ENCODE measurements at regions not wholly inside any gene's neighbourhood (a gene's known extent, or its start where the extent isn't known, plus 50 kb on each side); places are given as distances from the start of the nearest gene placed in this dataset.

DNA sequence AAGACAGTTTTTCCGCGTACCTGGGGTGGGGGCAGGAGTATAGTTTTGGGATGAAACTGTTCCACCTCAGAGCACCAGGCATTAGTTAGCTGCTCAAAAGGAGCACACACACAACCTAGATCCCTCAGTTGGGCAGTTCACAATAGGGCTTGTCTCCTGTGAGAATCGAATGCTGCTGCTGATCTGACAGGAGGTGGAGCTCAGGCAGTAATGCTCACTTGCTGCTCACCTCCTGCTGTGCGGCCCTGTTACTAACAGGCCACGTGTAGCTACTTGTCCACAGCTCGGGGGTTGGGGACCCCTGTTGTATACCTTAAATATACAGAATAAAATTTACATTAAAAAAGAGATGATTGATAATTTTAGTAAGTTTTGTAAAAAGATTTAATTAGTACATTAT lies 191.5 kb downstream of the SLC7A11 start:
- DNase-seq: no peak
- Mint-ChIP-seq H3K4me3 (no peak overlapping the region), H3K27me3 (ENCODE audit: insufficient read depth) (no peaks in the 10 kb centered on the region; the same call in 1 of the 2 replicates), H3K36me3 (ENCODE audit: low read depth) (peaks cover 14% of the 10 kb centered on the region; the same call in 1 of the 2 replicates), H3K9me3 (no peaks in the 10 kb centered on the region; the same call in 1 of the 2 replicates), H3K4me1 (ENCODE audit: low read depth) (peaks cover 70% of the 10 kb centered on the region), H3K27ac (peak overlapping the region; percentile 60)
- TF ChIP-seq, protein P1, sequence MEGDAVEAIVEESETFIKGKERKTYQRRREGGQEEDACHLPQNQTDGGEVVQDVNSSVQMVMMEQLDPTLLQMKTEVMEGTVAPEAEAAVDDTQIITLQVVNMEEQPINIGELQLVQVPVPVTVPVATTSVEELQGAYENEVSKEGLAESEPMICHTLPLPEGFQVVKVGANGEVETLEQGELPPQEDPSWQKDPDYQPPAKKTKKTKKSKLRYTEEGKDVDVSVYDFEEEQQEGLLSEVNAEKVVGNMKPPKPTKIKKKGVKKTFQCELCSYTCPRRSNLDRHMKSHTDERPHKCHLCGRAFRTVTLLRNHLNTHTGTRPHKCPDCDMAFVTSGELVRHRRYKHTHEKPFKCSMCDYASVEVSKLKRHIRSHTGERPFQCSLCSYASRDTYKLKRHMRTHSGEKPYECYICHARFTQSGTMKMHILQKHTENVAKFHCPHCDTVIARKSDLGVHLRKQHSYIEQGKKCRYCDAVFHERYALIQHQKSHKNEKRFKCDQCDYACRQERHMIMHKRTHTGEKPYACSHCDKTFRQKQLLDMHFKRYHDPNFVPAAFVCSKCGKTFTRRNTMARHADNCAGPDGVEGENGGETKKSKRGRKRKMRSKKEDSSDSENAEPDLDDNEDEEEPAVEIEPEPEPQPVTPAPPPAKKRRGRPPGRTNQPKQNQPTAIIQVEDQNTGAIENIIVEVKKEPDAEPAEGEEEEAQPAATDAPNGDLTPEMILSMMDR (IDR thresholded peaks at IDR 0.05): no peak

DNA sequence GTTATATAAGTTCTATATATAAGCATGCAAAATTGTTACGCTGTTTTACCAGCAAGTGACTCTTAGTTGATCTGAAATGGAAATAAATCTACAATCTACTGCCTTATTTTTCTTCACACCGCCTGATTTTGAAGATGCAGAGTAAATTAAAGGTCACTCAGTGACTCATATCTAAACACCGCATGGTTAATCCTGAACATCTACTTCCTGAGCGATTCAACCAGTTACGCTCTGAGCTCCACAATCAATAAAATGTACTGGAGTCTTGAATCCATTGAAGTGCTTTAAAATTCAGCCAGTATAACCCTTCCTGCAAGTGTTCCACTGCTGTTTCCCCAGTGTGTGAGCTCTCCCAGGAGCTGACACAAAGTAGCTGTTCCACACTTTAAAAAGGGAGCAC lies 192.8 kb downstream of the SLC7A11 start:
- TF ChIP-seq, protein P1 (IDR thresholded peaks at IDR 0.05): no peak
- Mint-ChIP-seq H3K4me1 (ENCODE audit: low read depth) (peaks cover 70% of the 10 kb centered on the region), H3K36me3 (ENCODE audit: low read depth) (peaks cover 14% of the 10 kb centered on the region; the same call in 1 of the 2 replicates), H3K27ac (peak overlapping the region; percentile 70; the same call in 1 of the 2 replicates), H3K9me3 (no peaks in the 10 kb centered on the region; the same call in 1 of the 2 replicates), H3K4me3 (no peak overlapping the region), H3K27me3 (ENCODE audit: insufficient read depth) (no peaks in the 10 kb centered on the region; the same call in 1 of the 2 replicates)
- no peak for DNase-seq

DNA sequence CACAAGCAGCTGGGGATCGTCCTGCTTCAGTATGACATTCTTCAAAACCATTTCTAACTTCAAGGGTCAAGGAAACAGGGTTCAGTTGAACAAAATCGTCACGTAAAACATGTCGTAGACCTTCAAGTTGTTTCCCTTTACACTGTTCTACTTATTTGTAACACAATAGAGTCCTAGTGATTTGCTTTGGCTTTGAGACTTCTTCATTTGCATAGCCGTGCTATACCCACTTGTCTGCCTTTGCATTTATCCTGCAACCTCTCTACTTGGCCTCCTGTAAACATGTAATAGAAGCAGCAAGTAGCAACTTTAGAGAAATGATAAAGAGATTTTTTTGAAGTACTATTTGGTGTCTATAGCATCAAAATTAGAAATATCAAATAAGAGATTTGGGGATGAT lies 194.9 kb downstream of the SLC7A11 start:
- no peak overlapping the region for H3K4me3 Mint-ChIP-seq
- peaks cover 57% of the 10 kb centered on the region for H3K4me1 Mint-ChIP-seq (ENCODE audit: low read depth)
- H3K36me3 Mint-ChIP-seq (ENCODE audit: low read depth): peaks cover 13% of the 10 kb centered on the region; the same call in 1 of the 2 replicates
- H3K9me3 Mint-ChIP-seq: no peaks in the 10 kb centered on the region; the same call in 1 of the 2 replicates
- H3K27me3 Mint-ChIP-seq (ENCODE audit: insufficient read depth): no peaks in the 10 kb centered on the region; the same call in 1 of the 2 replicates
- TF ChIP-seq, protein P1 (IDR thresholded peaks at IDR 0.05): no peak
- H3K27ac Mint-ChIP-seq: no peak overlapping the region
- DNase-seq: no peak

DNA sequence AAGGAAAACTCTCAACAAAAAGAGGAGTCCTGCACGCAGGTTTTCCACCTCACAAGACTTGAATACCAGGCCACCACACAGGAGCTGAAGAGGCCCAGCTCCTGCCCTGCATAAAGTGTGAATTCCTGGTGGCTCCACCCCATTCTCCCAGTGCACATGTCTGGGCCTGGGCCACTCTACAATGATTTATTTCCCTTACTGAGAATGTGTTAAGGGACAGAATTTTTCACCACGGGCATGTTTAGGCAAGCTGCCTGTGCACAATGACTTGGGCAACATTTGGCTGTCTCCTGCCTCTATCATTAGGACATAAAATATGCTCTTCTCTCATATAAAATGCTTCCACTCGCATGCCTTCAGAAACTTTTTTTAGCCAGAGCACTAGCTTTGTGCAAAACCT lies 197.1 kb downstream of the SLC7A11 start:
- H3K4me3 Mint-ChIP-seq: no peak overlapping the region
- peak overlapping the region; percentile 13; the same call in 1 of the 2 replicates for H3K27ac Mint-ChIP-seq
- H3K27me3 Mint-ChIP-seq (ENCODE audit: insufficient read depth): no peaks in the 10 kb centered on the region; the same call in 1 of the 2 replicates
- H3K36me3 Mint-ChIP-seq (ENCODE audit: low read depth): peaks cover 9% of the 10 kb centered on the region; the same call in 1 of the 2 replicates
- H3K4me1 Mint-ChIP-seq (ENCODE audit: low read depth): peaks cover 36% of the 10 kb centered on the region
- DNase-seq: no peak
- H3K9me3 Mint-ChIP-seq: 0 out of 2 replicates have a peak, but pooled peaks cover under 1% of the 10 kb centered on the region
- TF ChIP-seq, protein P1 (IDR thresholded peaks at IDR 0.05): no peak

DNA sequence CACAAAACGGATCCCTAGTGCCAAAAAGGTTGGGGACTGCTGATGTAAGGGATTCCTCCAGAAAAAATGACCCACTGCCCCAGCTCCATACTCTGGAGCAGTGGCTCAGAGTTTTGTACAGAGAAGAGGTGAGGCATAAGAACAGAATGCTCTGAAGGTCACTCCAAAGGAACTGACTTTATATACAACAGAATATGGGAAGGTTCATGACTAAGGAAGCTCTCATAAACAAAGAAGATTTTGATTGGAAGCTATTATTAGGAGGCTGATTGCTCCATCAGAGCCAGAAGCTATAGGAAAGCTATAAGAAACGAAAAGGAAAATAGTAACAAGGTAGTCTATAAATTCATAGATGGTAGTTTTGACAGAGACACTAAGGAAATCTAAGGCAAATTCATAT lies 203.1 kb downstream of the SLC7A11 start:
- Mint-ChIP-seq H3K4me1 (ENCODE audit: low read depth) (peaks cover 59% of the 10 kb centered on the region), H3K9me3 (0 out of 2 replicates have a peak, but pooled peaks cover 4% of the 10 kb centered on the region), H3K4me3 (no peak overlapping the region), H3K27me3 (ENCODE audit: insufficient read depth) (no peaks in the 10 kb centered on the region), H3K36me3 (ENCODE audit: low read depth) (peaks cover 7% of the 10 kb centered on the region; the same call in 1 of the 2 replicates), H3K27ac (peak overlapping the region; percentile 65)
- peak; percentile 77 for DNase-seq
- TF ChIP-seq, protein P1 (IDR thresholded peaks at IDR 0.05): no peak
